NT2/D1 (cell line): ENCODE measurements at regions not wholly inside any gene's neighbourhood (a gene's known extent, or its start where the extent isn't known, plus 50 kb on each side); places are given as distances from the start of the nearest gene placed in this dataset.

Experiments used
- YY1 ChIP-seq: IDR thresholded peaks from 2 replicates; pipeline ENCODE4 v1.6.1; 2011; ENCODE audit not compliant: insufficient read length, insufficient read depth
- ZNF274 ChIP-seq: IDR thresholded peaks from 2 replicates; pipeline ENCODE4 v1.6.1; 2011; ENCODE audit warnings: mild to moderate bottlenecking, low read depth, low read length

- TF ChIP-seq YY1 (no peak), ZNF274 (no peak)
Observed at GRCh38 chr7:47132471-47132870, 449.4 kb downstream of the TNS3 start.
